SIG-M5 treated with dmso at 0.1 percent for 504 hours (cell line): ENCODE measurements at regions not wholly inside any gene's neighbourhood (a gene's known extent, or its start where the extent isn't known, plus 50 kb on each side); places are given as distances from the start of the nearest gene placed in this dataset.

Experiments
- DNase-seq: peaks from one replicate; lab custom pipeline; 2025; ENCODE audit not compliant: unreplicated experiment; lab: John Stamatoyannopoulos, UW

- no peak for DNase-seq
These were observed 478.9 kb upstream of the HS6ST1 start for GRCh38 chr2:128797533-128797932.

DNA sequence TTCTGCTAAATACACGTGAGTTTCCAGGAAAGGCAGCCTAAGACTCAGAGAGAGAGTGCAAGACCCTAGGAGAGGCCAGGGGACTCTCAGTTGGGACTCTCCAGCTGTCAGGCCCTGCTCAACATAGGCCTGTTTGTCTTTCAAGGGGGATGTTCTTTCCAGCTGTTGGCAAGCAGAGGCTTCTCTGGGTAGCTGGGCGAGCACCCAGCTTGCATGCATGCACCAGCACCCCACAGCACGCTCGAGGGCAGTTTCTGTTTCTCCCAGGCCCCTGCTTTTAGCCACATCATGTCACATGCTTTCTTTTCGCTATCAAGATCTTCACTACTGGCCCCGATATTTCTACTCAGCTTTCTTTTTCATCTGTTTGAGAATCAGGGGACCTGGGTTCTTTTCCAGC is 479.3 kb upstream of the HS6ST1 start:
- DNase-seq, result no peak

GRCh38 chr2:128798502-128799283 is 480.0 kb upstream of the HS6ST1 start:
- DNase-seq, result no peak

DNA sequence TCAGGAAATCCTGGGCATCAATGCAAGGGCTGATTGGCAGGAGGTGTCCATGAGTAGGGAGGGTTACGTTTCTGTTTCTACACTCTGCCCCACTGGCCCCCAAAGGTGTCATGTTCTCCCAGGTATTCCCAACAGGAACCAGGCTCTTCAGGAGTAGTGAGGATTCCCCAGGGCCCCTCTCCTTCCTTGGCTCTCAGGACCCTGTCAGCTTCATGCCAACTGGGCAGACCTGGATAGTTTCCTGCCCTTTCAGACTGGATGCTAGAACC is 480.6 kb upstream of the HS6ST1 start:
- DNase-seq, result no peak

DNA sequence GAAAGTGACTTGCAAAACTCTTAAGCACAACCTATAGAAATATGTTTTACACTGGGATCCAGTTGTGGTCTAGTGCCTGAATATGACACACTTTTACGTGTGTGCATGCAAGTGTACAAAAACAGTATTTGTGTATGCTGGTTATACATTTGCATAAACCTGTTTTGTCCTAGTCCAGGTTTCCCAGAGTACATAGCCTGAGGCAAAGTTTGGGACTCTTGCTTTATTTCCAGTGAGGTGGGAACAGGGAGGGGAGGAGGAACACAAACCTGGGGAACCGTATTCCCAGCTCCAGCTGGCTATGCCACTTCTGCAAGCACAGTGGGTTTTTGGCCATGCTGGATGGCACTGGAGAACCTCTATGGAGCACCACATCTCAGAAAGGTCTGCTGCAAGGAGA is 481.1 kb upstream of the HS6ST1 start:
- no peak for DNase-seq

- no peak for DNase-seq
These were observed 482.9 kb upstream of the HS6ST1 start for GRCh38 chr2:128801576-128801975.

- no peak for DNase-seq
These were observed 484.6 kb upstream of the HS6ST1 start for GRCh38 chr2:128803222-128803621.

- no peak for DNase-seq
These were observed 486.6 kb upstream of the HS6ST1 start for GRCh38 chr2:128805237-128805636.

DNA sequence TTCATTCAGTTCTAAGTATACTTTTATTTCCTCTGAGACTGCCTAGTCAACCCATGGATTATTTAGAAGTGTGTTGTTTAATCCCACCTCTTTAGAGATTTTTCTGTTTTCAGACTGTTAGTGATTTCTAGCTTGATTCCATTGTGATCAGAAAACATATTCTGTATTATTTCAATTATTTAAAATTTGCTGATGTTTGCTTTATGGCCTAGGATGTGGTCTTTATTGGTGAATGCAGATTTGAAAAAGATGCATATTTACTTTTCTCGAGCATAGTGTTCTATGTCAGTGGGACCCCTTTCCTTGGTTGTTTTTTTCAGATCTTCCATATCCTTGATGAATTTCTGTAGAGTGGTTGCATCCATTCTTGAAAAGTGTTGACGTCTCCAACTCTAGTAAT is 487.2 kb upstream of the HS6ST1 start:
- no peak for DNase-seq

- DNase-seq, result no peak
These were observed 488.6 kb upstream of the HS6ST1 start for GRCh38 chr2:128807317-128807716.

GRCh38 chr2:128808462-128809258 is 490.0 kb upstream of the HS6ST1 start:
- DNase-seq, result no peak

- DNase-seq, result no peak
These were observed 490.6 kb upstream of the HS6ST1 start for GRCh38 chr2:128809259-128809636.

- DNase-seq, result no peak
These were observed 491.2 kb upstream of the HS6ST1 start for GRCh38 chr2:128809880-128810279.

GRCh38 chr2:128812183-128812940 is 493.7 kb upstream of the HS6ST1 start:
- DNase-seq, result no peak

DNA sequence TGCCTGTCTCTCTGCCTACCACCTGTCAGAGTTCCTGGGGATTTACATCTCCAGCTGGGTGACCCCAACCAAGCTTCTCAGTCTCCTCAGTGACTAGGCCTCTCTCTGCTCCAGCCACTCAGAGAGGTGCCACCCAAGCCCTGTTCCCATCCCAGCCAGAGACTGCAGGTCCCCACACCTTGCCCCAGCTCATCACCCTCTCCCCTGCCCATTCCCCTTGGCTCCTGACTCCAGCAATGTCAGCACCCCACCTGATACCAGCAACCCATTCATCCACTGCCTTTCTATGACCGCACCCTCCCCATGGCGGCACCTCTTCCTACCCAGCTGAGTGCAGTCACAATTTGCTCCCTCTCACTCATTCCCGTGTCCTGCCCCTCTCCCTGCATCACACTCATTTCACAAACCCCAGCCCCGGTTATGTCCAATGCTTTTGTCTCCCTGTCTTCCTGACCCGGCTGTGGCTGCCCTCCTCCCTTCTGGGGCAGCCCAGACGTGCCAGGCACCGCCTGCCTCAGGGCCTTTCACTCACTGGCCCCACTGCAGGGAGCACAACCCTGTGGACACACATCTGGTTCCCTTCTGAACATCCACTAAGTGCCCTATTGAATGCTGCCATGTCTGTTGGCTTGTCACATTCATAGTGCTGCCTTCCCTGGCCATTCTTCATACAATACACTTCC is 494.8 kb upstream of the HS6ST1 start:
- DNase-seq, result no peak

DNA sequence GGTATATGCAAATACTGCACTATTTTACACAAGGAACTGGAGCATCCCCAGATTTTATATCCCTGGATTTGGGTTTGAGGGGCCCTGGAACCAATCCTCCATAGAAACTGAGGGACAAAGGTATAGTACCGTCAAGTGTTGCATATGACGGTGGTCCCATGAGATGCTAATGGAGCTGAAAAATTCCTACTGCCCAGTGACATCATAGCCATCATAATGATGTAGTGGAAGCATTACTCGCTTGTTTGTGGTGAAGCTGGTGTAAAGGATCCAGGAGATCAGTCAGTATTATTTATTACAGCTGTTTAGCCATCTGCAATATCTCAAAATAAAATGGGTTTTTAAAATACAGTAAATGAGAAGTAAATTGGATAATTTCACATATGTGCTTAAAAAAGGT is 496.6 kb upstream of the HS6ST1 start:
- DNase-seq, result no peak

GRCh38 chr2:128817171-128817570 is 498.5 kb upstream of the HS6ST1 start:
- DNase-seq, result no peak

DNA sequence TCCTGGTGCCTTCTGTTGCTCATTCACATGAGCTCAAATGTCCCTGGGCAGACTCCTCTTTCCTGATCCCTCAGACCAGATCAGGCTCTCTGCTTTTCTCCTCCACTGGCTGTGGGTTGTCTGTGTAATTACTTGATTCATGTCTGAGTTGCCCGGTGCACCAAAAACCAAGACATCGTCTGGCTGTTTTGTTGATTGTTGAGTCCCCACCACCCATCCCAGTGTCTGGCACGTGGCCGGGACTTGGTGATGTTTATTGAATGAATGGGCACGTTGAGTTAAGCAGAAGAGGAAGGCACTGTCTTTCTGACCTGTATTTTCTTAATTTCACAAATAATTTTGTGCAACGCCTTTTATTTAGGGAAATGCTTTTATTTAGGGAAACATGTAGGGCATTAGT is 499.1 kb upstream of the HS6ST1 start:
- DNase-seq, result no peak

DNA sequence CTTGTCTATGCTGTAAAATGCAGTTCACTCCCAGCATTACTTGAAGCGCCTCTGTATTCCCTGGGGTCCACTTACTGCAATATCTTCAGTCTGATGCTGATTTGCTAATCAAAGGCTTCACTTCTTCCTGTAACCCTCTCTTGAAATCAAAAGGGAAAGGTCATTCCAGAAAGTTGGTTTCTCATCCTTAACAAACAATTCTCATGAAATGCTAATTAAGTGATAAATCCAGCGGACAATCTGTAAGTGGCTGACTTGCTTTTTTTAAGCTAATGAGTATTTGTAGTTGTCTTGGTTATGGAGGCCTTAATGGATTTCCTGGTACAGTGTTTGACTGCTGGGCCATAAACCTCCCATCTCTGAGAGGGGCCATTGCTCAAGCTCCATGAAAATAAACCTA is 499.6 kb upstream of the HS6ST1 start:
- DNase-seq, result no peak

DNA sequence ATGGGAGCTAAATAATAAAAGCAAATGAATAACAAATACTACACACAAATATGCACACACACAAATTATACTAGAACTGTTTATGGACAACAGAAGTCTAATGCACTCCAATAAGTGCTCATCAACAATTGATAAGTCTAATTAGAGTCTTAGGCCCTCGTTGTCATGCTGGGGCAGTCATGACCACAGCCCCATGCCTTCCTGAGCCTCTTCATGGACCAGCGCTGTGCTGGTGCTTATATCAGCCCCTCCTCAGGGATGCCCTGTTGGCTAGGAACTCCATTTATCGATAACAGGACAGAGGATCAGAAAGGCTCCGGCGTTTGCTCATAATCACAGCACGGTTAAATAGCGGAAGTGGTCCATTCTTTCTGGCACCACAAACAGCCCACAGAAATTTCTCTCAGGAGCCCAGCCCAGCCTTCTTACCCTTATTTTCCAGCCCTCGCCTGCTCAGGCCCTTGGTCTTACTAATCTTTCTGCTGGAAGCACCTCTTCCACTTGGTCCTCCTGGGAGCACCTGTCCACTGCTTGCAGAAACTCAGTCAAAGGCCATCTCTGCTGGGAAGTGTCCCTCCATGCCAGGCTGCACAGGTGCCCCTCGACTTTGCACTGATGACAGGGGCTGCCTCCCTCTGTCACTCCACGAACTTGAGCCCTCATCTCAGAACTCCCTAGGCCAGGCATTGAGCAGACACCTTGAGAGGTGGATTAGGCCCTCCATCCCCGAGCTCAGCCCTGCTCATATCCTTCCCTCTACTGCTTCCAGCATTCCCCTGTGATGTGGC is 500.2 kb upstream of the HS6ST1 start:
- DNase-seq, result no peak

GRCh38 chr2:128820452-128820851 is 501.8 kb upstream of the HS6ST1 start:
- no peak for DNase-seq
